GM19463 (cell line): ENCODE measurements at regions not wholly inside any gene's neighbourhood (a gene's known extent, or its start where the extent isn't known, plus 50 kb on each side); places are given as distances from the start of the nearest gene placed in this dataset.

Experiments used
- ATAC-seq: cut with Tn5 transposase; IDR thresholded peaks from one replicate; pipeline ENCODE4 v1.9.1; 2021; ENCODE audit warnings: mild to moderate bottlenecking, moderate library complexity; ENCODE audit not compliant: unreplicated experiment

DNA sequence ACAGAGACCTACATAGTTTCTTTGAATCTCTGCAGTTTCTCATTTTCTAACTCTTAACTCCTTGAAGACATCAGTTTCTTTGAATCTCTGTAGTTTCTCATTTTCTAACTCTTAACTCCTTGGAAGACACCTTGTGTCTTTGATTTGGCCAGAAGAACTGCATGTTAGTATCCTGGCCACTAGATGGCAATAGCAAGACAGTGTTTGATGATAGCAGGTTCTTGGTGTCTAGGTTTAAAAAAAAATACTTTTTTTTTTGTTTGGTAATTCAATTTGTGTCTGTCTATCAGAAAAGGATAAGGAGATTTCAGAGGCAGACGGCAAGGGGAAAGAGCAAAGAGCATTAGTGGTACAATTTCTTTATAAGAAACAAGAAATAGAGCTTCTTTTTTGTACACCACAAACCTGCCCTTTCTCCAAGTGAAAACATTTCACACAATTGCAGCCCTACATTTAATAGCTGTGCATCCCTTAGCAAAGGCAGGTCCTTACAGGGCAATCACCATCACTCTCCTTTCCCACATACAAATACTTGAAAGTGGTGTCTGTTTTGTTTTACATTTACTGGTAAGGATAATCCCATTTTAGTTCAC lies 1324.9 kb upstream of the CDH8 start:
- peak; percentile 74 for ATAC-seq

DNA sequence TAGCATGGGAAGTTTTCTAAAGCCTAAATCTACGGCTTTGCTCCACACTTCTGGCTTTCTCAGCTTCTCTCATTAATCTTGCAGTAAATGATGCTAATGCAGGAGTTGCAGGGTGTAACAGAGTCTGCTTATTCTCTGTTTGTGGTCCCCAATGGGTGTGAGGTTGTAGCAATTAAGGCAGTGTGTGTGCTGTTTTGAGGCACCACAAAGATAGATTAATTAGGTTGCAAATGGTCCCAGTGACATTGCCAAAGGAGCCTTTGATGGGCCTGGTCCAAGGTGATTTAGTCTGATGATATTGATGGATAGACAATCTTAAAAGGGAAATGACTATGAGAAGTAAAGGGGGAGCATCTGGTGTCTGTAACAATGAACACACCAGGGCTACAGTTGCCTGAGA lies 1313.7 kb upstream of the CDH8 start:
- no peak for ATAC-seq

DNA sequence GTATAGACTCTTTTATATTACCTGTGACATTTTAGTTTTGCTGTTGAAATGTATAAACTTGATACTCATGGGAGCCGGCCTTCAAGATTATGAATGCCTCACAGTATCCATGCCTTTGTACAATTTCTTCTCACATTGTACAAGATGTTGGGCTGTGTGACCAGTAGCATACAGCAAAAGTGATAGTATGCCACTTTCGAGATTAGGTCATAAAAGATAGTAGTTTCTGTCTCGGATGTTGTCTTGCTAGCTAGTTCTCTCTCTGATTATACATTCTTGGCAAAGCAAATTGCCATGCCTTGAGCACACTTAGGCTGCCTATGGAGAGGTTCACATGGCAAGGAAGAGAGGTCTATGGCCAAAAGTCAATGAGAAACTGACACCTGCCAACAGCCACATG lies 1309.8 kb upstream of the CDH8 start:
- ATAC-seq, result no peak

DNA sequence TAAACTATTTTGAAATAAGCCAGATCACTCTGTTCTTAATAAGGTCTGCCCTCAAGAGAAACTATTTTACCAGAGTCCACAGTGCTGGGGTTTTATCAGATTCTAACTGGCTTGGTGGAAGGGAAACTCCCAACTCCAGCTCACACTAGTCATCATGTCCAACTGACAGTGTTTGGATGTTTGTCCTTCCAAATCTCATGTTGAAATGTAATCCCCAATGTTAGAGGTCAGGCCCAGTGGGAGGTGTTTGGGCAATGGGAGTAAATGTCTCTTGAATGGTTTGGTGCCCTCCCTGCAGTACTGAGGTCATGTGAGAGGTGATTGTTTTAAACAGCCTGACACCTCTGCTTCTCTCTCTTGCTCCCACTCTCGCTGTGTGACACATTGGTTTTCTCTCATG lies 1301.0 kb upstream of the CDH8 start:
- ATAC-seq, result no peak

DNA sequence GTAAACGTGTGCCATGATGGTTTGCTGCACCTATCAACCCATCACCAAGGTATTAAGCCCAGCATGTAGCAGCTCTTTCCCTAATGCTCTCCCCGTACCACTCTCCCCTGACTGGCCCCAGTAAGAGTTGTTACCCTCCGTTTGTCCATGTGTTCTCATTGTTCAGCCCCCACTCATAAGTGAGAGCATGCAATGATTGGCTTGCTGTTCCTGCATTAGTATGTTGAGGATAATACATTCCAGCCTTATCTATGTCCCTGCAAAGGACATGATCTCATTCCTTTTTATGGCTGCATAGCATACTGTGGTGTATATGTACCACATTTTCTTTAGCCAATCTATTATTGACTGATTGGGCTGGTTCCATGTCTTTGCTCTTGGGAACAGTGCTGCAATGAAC lies 1294.9 kb upstream of the CDH8 start:
- no peak for ATAC-seq

DNA sequence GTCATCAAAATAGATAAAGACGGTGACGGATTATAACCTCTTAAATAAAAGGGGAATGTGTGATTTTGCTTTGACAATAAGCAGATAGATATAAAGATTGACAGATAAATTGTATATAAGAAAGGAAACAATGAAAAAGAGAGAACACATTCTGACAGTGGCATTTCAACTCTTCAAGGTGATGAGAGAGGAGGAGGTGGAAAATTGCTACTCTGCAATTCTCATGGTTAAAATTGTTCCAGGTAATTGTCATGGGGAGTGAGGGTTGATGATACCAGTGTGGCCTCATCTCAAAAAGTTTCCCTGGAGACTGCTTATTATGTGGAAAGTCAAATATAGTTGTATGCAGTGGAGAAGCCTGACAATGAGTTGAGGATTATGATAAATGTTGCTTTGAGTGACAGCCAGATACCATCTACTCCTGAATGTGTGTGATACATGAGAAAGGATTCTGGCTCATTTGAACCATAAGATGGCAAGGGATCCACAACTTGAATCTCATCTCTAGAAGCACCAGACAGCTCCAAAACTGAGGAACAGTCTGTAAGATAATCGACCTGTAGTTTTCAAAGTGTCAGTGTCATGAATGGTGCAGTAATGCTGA lies 1290.6 kb upstream of the CDH8 start:
- ATAC-seq, result no peak

DNA sequence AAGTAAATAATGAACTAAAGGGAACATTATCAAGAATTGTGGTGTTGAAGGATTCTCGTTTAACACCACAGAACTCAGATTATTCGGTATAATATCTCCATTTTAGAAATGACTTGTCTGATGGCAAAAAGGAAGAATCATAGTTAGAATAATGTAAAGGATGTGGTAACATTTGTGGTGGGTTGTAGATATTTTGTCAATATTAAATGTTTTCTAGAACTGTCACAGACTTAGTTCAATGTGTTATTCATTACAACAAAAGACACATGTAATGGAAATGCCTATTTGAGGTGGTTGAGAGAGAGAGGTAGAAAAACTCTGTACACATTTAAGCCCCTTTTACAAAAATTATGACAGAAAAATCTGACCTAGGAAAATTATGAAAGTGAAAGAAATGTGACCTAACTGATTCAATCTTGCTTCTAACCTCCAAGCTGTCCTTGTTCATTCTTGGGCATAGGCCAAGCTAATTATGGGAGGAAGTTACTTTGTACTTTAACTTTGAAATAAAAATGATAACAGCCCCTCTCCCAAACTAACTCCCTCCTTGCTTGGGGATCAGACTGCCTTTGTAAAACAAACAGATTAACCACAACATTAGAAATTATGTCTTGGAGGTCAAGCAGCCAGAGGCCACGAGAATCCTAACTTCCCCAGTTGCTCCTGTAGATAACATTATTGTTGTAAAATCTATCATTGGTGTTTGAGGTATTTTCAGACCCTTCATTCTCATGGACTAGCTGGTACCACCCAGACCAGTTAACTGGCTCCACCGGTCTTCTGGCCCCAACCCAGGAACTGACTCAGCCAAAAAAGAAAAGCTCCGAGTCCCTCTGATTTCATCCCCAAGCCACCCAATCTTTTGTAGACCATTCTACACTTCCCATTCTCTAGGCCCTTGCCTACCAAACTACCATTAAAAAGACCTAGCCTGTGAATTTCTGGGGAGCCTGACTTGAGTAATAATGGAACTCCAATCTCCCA lies 1287.8 kb upstream of the CDH8 start:
- no peak for ATAC-seq

DNA sequence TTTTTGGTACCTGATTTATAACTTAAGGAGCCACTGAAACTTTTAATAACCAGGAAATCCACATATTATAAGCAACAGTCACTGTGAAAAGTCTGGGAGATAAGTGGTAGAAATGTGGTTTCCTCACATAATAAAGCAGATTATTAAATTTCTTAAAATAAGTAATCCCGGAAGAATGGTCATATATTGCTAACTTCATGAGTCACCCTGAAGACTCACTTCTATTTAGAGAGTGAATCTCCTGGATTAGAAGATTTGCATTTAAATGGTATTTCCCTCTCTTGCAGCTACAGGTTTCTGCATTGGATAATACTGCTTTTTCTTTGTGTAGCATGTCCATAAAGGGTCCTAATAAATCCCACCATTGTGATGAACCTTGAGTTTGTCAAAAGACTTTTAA lies 1286.8 kb upstream of the CDH8 start:
- no peak for ATAC-seq

DNA sequence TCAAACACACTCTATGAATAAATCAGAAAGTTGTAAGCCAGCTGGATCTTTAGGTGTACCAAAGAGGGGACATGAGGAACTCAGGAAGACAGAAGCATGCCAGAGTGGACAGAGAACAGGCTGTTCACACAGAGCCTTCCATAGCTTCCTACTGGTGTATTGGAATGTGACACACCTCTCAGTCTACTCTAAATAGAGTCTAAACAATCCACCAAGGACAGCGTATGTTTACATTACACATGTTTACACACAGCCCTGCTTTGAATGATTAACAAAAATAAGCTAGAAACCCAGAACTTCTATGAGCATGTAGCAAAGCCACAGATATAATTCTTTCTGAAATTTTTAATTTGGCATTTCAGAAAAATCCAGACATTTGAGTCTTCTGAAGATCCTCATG lies 1279.0 kb upstream of the CDH8 start:
- no peak for ATAC-seq

DNA sequence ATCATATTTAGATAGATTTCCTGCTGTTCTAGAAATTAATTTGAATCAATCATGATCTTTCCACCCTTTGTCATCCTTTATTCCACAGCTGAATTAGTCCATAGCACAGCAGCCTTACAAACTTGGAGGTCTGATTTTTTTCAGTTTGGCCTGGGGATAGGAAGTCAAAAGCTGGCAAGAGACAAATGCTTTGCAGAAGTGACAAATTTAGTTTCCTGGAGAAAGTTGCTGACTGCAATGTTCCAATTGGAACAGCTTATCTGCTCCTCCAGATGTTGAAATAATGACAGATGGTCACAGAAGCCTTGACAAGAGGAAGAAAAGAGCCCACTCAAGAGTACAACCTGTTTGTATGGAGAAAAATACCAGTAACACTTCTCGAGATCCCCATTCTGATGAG lies 1276.1 kb upstream of the CDH8 start:
- ATAC-seq, result no peak

DNA sequence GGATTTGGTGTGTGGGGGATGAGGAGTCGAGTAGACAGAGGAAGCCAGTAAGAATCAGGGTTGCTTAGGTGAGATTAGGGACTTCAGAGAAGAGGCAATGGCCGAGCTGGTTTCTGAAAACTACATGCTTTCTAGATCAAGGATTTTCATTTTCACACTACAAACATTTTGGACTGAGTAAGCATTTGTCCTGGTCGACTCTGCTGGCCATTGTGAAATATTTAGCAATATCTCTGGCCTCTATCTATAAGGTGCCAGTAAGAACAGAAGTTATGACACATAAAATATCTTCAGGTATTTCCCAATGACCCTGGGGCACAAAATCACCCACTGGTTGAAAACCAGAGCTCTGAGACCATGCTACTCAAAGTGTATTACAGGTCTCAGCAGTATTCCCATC lies 1275.1 kb upstream of the CDH8 start:
- no peak for ATAC-seq

DNA sequence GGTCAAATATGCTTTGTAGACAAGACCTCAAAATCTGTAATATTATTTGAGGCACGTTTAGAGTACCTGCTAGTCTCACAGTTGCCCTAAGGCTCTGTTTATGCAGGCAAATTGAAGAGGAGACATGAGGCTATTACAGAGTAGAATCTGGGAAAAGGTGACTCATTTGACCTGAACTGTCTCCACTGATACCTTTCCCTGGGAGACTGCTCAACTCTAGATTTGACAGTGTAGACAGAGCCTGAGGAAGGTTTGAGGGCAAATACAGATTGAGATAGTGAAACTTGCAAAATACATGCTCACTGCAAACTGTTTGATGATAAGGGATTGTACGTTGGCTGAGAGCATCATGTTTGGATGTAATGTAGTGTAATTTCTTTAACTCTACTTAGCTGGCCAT lies 1266.6 kb upstream of the CDH8 start:
- ATAC-seq, result no peak

DNA sequence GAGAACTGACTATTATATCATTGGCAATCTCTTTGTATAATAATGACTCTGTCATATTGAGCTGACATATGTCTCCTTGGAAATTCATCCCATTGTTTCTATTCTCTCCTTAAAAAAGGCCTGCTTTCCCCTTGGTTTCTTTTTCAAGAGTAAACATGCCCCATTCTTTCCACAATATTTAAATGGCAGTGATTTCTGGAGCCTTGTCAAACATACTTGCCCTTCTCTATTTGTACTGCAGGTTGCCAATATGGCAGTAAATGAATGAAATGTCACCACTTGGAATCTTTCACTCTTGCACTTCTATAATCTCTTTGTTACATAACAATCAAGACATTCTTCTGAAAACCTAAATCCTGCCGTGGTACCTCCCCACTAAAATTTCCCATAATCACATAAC lies 1265.1 kb upstream of the CDH8 start:
- ATAC-seq, result no peak

DNA sequence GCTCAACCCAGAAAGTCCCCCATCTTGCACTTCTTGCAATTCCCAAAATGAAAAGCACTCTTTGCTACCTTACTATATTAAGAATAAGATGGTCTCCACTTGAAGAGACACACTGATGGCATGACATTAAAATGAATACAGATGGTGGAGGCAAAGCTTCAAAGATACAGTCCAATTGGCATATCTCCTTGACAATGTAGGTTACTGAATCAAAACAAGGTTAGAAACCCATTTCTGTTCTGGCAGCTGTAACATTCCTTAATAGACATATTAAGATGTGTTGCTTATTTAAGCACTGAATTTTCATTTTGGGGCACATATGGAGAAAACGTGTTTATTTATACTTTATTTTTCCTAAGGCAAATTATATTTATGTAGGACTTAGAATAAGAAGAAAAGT lies 1262.8 kb upstream of the CDH8 start:
- ATAC-seq, result no peak

DNA sequence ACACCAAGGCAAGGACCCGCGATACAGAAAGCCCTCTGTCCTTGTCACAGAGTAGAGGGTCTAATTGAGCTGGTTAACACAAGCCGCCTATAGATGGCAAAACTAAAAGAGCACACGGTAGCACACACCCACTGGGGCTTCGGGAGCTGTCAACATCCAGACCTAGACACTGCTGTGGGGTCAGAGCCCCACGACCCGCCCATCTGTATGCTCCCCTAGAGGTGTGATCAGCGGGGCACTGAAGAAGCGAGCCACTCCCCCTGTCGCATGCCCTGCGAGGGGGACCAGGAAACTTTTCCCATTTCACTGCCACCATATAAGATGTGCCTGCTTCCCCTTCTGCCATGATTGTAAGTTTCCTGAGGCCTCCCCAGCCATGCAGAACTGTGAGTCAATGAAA lies 1255.8 kb upstream of the CDH8 start:
- ATAC-seq, result no peak

DNA sequence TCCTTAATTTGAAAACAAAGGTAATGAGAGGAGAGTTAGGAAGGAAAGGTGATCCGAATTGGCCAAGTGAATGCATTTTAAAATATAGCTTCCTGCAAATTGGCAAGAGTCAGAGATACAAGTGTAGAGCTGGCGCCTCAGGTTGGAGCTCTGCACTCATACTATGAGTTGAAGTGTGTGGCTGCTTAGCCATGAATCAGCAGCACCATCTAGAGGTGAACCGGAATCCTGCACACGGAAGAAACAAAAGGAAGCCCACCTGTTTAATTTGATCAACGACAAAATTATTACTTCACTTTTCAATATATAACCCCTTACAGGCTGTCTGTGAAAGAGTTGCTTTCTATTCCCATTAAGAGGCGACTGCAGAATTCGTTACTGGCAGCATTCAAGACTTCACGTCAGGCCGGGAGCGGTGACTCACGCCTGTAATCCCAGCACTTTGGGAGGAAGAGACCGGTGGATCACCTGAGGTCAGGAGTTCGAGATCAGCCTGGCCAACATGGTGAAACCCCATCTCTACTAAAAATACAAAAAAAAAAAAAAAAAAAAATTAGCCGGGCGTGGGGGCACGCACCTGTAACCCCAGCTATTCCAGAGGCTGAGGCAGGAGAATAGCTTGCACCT lies 1253.7 kb upstream of the CDH8 start:
- ATAC-seq, result no peak

DNA sequence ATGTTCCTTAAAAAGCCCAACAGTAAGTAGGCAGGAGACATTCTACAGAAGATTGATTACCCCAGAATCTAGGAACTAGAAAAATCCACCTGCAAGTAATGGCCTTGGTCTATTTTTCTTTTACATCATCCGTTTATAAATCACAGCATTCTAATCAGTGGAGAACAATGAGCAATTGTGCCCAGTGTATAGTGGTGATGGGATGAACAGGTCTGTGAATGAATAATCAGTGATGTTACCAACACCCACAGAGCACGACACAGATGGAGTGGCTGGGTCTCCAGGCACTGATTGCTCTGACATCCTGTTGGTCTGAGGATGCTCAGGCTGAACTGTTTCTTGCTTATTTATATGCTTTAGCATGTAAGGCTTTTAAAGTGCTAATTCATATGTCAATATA lies 1251.2 kb upstream of the CDH8 start:
- no peak for ATAC-seq

DNA sequence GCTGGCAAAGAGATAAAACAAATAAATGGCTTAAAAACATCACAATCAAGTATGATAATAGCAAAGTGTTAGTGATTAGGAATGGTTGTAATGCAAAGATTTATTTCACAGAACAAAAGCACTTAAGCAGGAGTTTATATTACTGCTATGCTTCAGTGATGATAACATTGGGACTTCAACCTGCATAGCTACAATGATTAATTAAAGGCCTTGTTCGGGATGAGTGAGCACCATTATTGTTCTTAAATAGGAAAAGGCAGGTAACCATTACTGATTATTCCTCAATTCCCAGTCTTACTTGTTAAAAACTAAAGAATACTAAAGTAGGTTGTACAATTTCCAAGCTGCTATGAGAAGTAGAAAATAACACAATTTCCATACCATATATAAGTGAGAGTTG lies 1247.5 kb upstream of the CDH8 start:
- ATAC-seq, result no peak

DNA sequence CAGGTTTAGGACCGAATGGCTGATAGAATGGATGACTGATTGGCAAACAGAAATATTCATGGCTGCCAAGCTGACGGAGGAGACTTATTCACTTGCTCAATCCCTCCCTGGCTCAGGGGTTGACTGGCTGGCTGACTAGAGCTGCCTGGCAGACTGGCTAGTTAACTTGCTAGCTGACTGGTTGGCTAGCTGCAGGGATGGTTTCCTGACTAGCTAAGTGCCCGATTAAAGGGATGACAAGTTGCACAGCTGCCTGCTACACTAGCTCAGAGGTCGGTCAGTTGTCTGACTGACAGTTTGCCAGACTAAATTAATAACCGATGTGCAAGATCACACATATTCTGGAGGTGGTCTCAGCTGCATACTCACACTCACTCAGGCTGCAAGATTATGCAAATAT lies 1208.4 kb upstream of the CDH8 start:
- ATAC-seq, result no peak

DNA sequence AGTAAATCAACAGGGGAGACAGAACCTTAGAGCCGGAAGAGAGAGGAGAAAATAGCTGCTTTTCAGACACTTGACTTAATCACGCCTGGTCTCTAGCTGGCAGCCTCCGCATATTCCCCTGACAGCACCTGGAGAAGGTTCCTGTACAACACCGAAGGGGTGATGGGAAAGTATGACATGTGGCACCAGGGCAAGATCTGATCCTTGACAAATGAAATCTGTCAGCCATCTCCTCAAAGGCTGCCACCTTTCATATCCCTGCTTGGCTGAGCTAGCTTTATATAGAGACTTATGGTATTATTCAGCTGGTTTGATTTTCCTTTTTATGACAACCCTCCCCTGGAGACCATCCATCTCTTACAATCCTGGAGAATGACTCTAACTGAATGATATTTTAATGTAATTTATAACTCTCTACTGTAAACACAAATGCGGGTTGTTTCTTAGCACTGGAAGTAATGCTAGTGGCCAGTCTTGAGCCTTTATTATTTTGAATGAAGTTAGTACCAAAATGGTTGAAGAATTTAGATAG lies 1205.3 kb upstream of the CDH8 start:
- no peak for ATAC-seq

DNA sequence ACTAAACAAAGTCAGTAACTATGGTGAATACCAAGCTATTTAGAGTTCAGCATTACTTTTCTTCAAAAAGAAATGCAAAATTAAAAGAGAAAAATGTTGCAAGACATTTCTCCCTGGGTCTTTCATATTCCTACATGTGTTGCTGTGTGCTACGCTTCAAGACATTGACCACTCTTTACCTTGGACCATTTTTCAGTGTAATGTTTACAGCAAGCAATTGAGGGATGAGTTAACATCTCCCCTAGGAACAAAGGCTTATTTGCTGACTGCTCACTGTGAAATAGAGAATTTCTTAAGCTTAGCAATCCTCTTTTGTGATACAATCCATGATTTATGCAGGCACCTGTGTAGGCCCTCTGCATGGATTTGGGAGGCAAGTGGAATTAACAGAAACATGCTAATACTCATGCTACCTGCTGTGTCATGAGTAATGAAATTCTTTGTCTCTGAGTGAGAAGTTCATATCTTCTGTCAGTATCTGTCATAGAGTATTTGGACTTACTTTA lies 1202.9 kb upstream of the CDH8 start:
- ATAC-seq, result no peak
